ENCODE measurements at regions not wholly inside any gene's neighbourhood (a gene's known extent, or its start where the extent isn't known, plus 50 kb on each side); places are given as distances from the start of the nearest gene placed in this dataset.
"Not testable (repeated sequence)": the region's sequence is repeated elsewhere in the genome, so short reads cannot be mapped to it uniquely, and the experiment has no call there.

DNA sequence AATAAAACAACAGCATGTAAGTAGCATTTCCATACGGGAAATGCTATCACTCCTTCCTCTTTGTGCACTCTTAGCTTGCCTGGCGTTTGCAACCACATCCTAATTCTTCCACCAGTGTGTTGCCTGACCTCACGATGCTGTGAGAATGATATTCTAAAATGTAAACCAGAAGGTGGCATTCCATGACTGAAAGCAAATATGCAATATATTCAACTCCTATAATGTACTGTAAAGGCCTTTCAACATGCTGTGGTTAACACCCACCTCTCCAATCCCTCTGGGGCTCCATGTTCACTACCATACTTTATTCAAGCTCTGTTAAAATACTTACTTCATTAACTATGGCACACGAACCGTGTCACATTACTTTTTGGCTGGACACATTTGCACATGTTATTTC, 420.6 kb upstream of the DEPDC1 start:
- Mint-ChIP-seq H3K27me3 (ENCODE audit: low read depth) (no peaks in the 10 kb centered on the region), H3K4me1 (peaks cover 8% of the 10 kb centered on the region), H3K36me3 (no peaks in the 10 kb centered on the region), H3K27ac (no peak overlapping the region), H3K4me3 (no peak overlapping the region), H3K9me3 (no peaks in the 10 kb centered on the region)
- DNase-seq (ENCODE audit: low spot score in 2 of 2, unreplicated experiment in 2 of 2): no peak
- TF ChIP-seq, protein P1, sequence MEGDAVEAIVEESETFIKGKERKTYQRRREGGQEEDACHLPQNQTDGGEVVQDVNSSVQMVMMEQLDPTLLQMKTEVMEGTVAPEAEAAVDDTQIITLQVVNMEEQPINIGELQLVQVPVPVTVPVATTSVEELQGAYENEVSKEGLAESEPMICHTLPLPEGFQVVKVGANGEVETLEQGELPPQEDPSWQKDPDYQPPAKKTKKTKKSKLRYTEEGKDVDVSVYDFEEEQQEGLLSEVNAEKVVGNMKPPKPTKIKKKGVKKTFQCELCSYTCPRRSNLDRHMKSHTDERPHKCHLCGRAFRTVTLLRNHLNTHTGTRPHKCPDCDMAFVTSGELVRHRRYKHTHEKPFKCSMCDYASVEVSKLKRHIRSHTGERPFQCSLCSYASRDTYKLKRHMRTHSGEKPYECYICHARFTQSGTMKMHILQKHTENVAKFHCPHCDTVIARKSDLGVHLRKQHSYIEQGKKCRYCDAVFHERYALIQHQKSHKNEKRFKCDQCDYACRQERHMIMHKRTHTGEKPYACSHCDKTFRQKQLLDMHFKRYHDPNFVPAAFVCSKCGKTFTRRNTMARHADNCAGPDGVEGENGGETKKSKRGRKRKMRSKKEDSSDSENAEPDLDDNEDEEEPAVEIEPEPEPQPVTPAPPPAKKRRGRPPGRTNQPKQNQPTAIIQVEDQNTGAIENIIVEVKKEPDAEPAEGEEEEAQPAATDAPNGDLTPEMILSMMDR (IDR thresholded peaks at IDR 0.05; ENCODE audit: unreplicated experiment): no peak

DNA sequence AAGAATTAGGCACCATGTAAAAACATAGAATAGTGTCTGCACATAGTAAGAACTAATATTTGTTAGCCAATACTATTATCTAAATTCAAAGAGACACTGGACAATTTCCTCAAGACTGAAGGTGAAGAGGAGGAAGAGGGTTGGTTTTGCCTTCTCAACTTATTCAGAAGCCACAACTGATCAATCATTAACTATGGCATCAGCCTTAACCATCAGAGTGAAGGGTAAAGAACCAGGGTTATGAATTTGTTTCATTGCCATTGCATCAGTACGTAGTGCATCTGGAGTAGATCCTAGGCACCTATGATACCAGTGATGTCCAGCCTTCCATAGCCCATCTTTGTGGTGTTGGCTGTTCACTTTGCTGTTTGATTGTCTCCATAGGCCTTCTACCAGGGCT, 421.7 kb upstream of the DEPDC1 start:
- no peak overlapping the region for H3K4me3 Mint-ChIP-seq
- peaks cover 8% of the 10 kb centered on the region for H3K4me1 Mint-ChIP-seq
- DNase-seq (ENCODE audit: low spot score in 2 of 2, unreplicated experiment in 2 of 2): no peak
- TF ChIP-seq, protein P1 (IDR thresholded peaks at IDR 0.05; ENCODE audit: unreplicated experiment): no peak
- no peaks in the 10 kb centered on the region for H3K9me3 Mint-ChIP-seq
- H3K36me3 Mint-ChIP-seq: no peaks in the 10 kb centered on the region
- no peaks in the 10 kb centered on the region for H3K27me3 Mint-ChIP-seq (ENCODE audit: low read depth)
- H3K27ac Mint-ChIP-seq: no peak overlapping the region

DNA sequence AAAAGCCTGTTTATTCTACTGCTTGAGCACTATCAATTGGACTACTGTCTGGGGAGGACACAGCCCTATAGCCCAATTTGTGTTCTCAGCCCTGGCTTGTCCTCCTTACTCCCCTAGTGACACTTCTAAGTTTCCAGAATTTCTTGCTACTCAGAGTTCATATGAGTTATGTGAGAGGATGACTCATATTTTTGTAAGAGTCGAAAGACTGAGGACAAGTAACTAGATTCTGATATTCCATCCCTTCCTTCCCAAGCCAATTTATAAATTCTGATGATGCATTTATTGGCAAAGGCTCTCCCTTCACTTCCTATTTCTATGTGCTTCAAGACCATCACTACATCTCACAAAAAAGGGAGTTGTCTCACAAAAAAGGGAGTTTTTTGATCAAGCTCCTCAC, 422.2 kb upstream of the DEPDC1 start:
- no peaks in the 10 kb centered on the region for H3K36me3 Mint-ChIP-seq
- TF ChIP-seq, protein P1 (IDR thresholded peaks at IDR 0.05; ENCODE audit: unreplicated experiment): no peak
- no peak for DNase-seq (ENCODE audit: low spot score in 2 of 2, unreplicated experiment in 2 of 2)
- H3K27me3 Mint-ChIP-seq (ENCODE audit: low read depth): no peaks in the 10 kb centered on the region
- no peak overlapping the region for H3K4me3 Mint-ChIP-seq
- H3K9me3 Mint-ChIP-seq: no peaks in the 10 kb centered on the region
- no peak overlapping the region for H3K27ac Mint-ChIP-seq
- H3K4me1 Mint-ChIP-seq: peaks cover 8% of the 10 kb centered on the region

DNA sequence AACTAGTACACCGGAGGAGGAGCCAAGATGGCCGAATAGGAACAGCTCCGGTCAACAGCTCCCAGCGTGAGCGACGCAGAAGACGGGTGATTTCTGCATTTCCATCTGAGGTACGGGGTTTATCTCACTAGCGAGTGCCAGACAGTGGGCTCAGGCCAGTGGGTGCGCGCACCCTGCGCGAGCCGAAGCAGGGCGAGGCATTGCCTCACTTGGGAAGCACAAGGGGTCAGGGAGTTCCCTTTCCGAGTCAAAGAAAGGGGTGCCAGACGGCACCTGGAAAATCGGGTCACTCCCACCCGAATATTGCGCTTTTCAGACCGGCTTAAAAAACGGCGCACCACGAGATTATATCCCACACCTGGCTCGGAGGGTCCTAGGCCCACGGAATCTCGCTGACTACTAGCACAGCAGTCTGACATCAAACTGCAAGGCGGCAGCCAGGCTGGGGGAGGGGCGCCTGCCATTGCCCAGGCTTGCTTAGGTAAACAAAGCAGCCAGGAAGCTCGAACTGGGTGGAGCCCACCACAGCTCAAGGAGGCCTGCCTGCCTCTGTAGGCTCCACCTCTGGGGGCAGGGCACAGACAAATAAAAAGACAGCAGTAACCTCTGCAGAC, 426.7 kb upstream of the DEPDC1 start:
- H3K27ac Mint-ChIP-seq; H3K4me3 Mint-ChIP-seq; H3K36me3 Mint-ChIP-seq; DNase-seq (ENCODE audit: low spot score in 2 of 2, unreplicated experiment in 2 of 2); H3K9me3 Mint-ChIP-seq; H3K27me3 Mint-ChIP-seq (ENCODE audit: low read depth); H3K4me1 Mint-ChIP-seq: not testable (repeated sequence)

DNA sequence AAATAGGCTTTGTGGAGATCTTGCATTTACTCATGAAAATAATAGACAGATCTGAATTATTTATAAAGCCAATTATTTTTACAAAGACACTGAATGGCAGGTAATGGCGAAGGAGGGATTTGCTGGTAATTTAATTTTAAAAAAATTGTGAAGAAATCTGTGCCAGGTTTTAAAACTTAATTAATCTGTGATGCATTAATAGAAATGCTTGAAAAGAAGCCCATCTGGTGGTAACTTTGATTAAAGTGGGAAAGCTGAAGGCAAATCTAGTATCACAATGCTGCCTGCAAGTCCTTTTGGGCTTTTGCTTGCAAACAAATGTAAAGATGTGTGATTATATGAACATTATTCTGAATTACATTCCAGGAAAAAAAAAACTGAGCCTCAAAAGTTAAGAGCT, 433.2 kb upstream of the DEPDC1 start:
- no peak for DNase-seq (ENCODE audit: low spot score in 2 of 2, unreplicated experiment in 2 of 2)
- Mint-ChIP-seq H3K4me1 (no peaks in the 10 kb centered on the region), H3K36me3 (no peaks in the 10 kb centered on the region), H3K27me3 (ENCODE audit: low read depth) (peaks cover 4% of the 10 kb centered on the region), H3K9me3 (peaks cover 3% of the 10 kb centered on the region), H3K27ac (no peak overlapping the region), H3K4me3 (no peak overlapping the region)
- TF ChIP-seq, protein P1 (IDR thresholded peaks at IDR 0.05; ENCODE audit: unreplicated experiment): no peak

DNA sequence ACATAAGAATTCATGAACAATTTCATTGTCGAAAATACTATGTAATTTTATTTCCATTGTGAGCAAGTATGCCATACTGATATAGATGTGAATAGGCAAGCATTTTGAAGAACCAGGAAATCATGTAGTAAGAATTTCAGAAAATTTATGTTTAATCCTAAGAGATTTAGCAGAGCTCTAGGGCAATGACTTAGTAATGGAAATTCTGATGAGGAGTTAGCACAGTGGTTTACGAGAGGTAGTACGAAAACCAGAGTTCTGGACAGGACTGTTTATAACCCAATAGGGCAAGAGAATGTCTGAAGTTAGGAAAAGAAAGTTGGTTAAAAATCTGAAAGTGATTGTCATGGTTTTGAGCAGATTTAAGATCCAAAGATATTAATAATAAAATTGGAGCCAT, 439.6 kb upstream of the DEPDC1 start:
- no peak for DNase-seq (ENCODE audit: low spot score in 2 of 2, unreplicated experiment in 2 of 2)
- Mint-ChIP-seq H3K4me3 (no peak overlapping the region), H3K9me3 (peaks cover 3% of the 10 kb centered on the region), H3K27me3 (ENCODE audit: low read depth) (peaks cover 2% of the 10 kb centered on the region), H3K27ac (no peak overlapping the region), H3K36me3 (no peaks in the 10 kb centered on the region), H3K4me1 (no peaks in the 10 kb centered on the region)
- TF ChIP-seq, protein P1 (IDR thresholded peaks at IDR 0.05; ENCODE audit: unreplicated experiment): no peak

Data from mesothelial cell of epicardium (in vitro differentiated cells).